Epithelial cell of proximal tubule (primary cell): ENCODE measurements at regions not wholly inside any gene's neighbourhood (a gene's known extent, or its start where the extent isn't known, plus 50 kb on each side); places are given as distances from the start of the nearest gene placed in this dataset.

Source experiments
- DNase-seq: peaks from one replicate; pipeline ENCODE4 v3.0.0-alpha.2; 2011; ENCODE audit warnings: low read depth
- H3K4me3 ChIP-seq: 2 replicates; pipeline ENCODE4 v1.5.1; 2011; ENCODE audit warnings: low read depth, mild to moderate bottlenecking, low read length
- TF ChIP-seq, protein P1 (sequence below): conservative IDR thresholded peaks from 2 replicates; pipeline ENCODE4 v1.5.1; 2012; ENCODE audit warnings: low read depth, mild to moderate bottlenecking, low read length

DNA sequence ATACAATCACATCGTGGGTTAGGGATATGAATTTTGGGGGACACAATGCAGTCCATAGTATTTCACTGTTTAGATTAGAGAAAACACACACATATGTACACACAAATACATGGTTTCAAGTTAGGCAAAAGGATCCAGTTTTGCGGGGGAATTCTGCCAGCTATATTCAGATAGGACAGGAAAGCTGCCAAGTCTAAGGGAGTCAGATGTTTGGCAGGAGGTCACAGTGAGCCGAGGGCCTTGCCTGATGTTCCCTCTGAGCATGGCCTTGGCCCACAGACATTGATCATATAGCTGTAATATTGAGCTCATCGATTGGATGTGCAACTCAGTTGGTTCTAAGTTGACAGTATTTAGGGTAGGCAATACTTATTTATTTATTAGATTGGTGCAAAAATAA is 122.8 kb downstream of the ADRA2A start:
- no peak overlapping the region for H3K4me3 ChIP-seq
- no peak for DNase-seq
- TF ChIP-seq, protein P1, sequence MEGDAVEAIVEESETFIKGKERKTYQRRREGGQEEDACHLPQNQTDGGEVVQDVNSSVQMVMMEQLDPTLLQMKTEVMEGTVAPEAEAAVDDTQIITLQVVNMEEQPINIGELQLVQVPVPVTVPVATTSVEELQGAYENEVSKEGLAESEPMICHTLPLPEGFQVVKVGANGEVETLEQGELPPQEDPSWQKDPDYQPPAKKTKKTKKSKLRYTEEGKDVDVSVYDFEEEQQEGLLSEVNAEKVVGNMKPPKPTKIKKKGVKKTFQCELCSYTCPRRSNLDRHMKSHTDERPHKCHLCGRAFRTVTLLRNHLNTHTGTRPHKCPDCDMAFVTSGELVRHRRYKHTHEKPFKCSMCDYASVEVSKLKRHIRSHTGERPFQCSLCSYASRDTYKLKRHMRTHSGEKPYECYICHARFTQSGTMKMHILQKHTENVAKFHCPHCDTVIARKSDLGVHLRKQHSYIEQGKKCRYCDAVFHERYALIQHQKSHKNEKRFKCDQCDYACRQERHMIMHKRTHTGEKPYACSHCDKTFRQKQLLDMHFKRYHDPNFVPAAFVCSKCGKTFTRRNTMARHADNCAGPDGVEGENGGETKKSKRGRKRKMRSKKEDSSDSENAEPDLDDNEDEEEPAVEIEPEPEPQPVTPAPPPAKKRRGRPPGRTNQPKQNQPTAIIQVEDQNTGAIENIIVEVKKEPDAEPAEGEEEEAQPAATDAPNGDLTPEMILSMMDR = no peak

DNA sequence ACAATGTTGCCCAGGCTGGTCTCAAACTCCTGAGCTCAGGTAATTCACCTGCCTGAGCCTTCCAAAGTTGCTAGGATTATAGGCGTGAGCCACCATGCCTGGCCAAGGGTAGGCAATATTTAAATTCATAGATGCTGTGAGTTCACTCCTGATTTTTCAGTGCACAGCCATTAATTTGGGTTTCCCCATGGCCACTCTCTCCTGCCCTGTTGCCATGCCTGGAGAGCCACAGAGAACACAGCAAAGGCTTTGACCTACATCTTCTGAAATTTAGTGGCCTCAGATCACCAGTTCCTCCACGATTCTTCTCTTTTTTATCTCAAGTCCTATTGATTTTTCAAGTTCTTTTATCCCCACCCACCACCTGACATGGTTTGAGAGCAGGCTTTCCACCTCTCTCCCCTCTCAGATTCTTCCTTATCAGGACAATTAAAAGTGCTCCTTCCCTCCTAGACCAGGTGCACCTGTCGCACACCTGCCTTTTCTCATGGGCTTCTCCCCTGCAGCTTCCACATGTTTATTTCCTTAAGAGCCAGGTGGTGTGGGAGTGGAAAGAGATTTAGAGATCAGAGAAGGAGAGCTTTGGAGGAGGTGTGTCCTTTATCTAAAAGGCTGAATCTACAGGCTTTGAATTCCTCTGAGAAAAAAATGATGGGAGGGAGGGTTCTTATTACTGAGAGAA is 123.8 kb downstream of the ADRA2A start:
- TF ChIP-seq, protein P1 = no peak
- no peak overlapping the region for H3K4me3 ChIP-seq
- no peak for DNase-seq

DNA sequence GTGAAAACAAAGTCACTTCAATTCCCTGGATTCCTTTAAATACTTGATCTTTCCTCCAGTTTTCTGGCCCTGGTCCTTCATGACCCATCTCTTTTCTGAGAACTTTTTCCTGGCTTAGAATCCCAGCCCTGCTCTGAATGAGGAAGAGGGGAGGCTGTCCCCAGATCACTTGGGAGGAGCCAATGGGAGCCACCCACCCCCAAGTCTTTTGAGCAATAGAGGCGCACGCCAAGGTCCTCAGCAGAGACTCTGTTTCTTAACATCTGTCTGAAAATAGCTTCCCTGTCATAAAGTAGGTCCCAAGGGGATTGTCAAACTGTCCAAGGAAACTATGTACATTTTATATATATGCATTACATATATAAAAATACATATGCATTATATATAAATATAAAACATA is 126.8 kb downstream of the ADRA2A start:
- no peak for DNase-seq
- TF ChIP-seq, protein P1 = no peak
- no peak overlapping the region for H3K4me3 ChIP-seq

DNA sequence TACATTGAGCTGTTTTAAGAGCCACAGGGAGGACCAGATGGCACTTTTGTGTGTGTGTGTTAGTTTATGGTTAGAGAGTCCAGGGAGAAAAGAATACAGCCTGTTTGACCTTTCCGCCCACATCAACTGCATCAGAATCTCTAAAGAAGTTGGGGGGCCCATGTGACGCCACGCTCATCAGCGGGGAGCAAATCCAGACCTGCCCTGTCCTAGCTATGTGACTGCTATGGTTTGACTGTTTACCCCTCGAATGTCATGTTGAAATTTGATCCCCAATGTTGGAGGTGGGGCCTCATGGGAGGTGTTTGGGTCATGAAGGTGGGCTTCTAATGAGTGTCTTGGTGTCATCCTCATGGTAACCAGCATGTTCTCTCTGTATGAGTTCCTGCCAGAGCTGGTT is 128.0 kb downstream of the ADRA2A start:
- TF ChIP-seq, protein P1 = no peak
- H3K4me3 ChIP-seq = no peak overlapping the region
- no peak for DNase-seq

DNA sequence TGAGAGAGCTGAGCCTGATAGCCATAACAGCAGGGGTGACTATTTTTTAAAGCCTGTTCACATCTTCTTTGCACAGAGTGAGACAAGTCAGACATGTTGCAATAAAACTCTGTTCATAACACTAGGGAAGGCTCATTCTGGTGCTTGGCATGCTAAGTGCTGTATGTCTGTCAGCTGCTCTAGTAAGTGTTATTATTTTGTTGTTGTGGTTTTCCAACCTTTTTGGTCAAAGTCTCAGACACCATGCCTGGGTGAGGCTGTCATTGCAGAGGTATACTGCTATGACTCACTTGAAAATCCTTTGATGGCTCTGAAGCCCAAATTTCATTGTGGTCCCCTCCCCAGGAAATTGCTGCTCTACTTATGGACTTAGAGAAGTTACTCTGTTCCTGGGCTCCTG is 129.7 kb downstream of the ADRA2A start:
- H3K4me3 ChIP-seq = no peak overlapping the region
- TF ChIP-seq, protein P1 = no peak
- DNase-seq = no peak

DNA sequence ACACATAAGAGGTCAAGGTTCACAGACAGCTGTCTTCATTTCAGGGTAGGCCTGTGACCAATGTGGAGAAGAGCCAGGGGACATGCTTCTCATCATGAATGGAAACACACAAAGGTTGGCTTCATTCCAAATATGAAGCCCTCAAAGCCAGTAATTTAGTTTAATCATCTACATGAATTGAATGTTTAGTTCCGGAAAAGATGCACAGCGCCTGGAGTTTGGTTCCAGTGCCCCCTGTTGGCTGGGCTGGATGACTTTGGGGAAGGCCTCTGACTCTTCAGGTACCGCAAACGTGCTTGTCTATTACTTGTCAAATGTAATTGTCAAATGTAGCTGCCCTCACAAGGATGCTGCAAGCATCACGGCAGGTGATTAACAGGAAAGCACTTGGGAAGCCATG is 130.7 kb downstream of the ADRA2A start:
- TF ChIP-seq, protein P1 = peak; percentile 74
- no peak overlapping the region for H3K4me3 ChIP-seq
- peak; percentile 6 for DNase-seq

DNA sequence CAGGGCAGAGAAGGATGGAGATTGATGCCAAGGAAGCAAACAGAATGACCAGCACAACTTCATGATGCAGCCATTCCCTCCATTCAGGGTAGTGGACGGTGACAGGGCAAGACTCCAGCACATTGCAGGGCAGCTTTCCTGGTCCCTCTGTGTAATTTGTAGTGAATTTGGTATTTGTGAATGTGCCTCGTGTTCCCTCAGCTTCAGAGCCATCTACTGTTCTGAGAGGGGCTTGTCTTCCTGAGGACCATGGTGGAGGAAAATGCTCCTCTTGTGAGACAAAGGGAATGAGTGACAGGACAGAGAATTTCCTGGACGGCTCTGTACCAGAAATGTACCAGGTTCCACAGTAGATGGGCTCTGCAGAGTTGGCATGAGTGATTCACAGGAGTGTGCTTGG is 132.1 kb downstream of the ADRA2A start:
- no peak for DNase-seq
- H3K4me3 ChIP-seq = no peak overlapping the region
- TF ChIP-seq, protein P1 = no peak
